ENCODE measurements at regions not wholly inside any gene's neighbourhood (a gene's known extent, or its start where the extent isn't known, plus 50 kb on each side); places are given as distances from the start of the nearest gene placed in this dataset.

DNA sequence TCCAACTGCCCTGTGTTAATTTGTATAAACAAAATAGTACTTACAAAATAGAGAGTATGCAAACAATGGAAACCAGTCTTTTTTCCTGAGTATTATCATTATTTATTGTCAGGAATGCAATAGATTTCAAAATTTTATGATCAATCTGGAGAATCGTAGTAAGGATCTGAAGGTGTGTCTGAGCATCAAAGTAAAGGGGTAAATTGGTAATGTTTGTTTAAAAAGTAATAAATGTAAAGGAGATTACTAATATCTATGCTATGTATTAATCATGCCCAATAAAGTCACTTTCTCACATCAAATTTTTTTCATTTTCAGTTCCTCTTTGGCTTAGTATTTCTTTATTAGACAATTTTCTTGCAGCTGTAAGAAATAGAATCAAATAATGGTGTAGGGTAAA is 1507.1 kb upstream of the PCDH7 start:
- no peak for ATAC-seq
- no peaks in the 10 kb centered on the region for H3K36me3 ChIP-seq (ENCODE audit: control insufficient read depth in 2 of 2, insufficient read depth in 2 of 2, low read length in 1 of 2)
- ChIA-PET SMC1A (ENCODE audit: uncharacterized antibody, unreplicated experiment) (no interaction called here), CTCF (no interaction called here), POLR2A (no interaction called here), RAD21 (ENCODE audit: unreplicated experiment) (no interaction called here)
- no peaks in the 10 kb centered on the region for H3K27me3 ChIP-seq (replicated peaks in 1 of 2; ENCODE audit: control insufficient read depth in 2 of 2, insufficient read depth in 2 of 2, low read length in 1 of 2)
- in situ Hi-C loops (cut with MboI) (no loop called here), intact Hi-C loops (cut with micrococcal nuclease; ENCODE audit: unreplicated experiment) (no loop called here)
- no peak overlapping the region for H3K9ac ChIP-seq (ENCODE audit: control insufficient read depth, insufficient read depth, low read length)
- 6% methylated on average over 1 of the region's 1 CpG for WGBS (ENCODE audit: insufficient coverage, insufficient replicate concordance, low lambda C conversion rate, missing lambda C conversion rate)
- no peak for TF ChIP-seq SREBF2 (IDR thresholded peaks at IDR 0.05; ENCODE audit: low read length)
- no peak for TF ChIP-seq MTA3 (IDR thresholded peaks at IDR 0.05; ENCODE audit: borderline replicate concordance, low read length)
- TF ChIP-seq NR2C2 (IDR thresholded peaks at IDR 0.05; ENCODE audit: borderline replicate concordance, control insufficient read depth, insufficient read length, low read depth) = no peak
- no peak for TF ChIP-seq SUPT20H (IDR thresholded peaks at IDR 0.05; ENCODE audit: borderline replicate concordance, control insufficient read depth, low read depth, low read length)
- no peak for TF ChIP-seq NRF1 (conservative IDR thresholded peaks at IDR 0.05; ENCODE audit: low read depth, low read length)
- no peak for TF ChIP-seq USF1 (IDR thresholded peaks at IDR 0.05; ENCODE audit: borderline replicate concordance, extremely low read length, insufficient read depth, low read depth, low read length)
- no peak overlapping the region for H3K4me2 ChIP-seq (ENCODE audit: control insufficient read depth, insufficient read depth)
- H2AFZ ChIP-seq (ENCODE audit: control insufficient read depth, low read depth, low read length) = no peak overlapping the region
- BruUV-seq (replicated peaks) = no TSS peak
- no peaks in the 10 kb centered on the region for H3K9me3 ChIP-seq (replicated peaks; ENCODE audit: control insufficient read depth, insufficient read depth, low read length)
- H3K4me3 ChIP-seq = no peak overlapping the region
- no peaks in the 10 kb centered on the region for H3K4me1 ChIP-seq (ENCODE audit: control insufficient read depth, insufficient read depth, low read length)
- no peaks in the 10 kb centered on the region for H3K79me2 ChIP-seq (ENCODE audit: control insufficient read depth, insufficient read depth, low read length)
- no peak for DNase-seq (ENCODE audit: low read depth, low spot score)
- H4K20me1 ChIP-seq (ENCODE audit: control insufficient read depth, insufficient read depth) = no peaks in the 10 kb centered on the region
- FAIRE-seq = no peak
- H3K27ac ChIP-seq (ENCODE audit: control insufficient read depth, insufficient read depth) = no peak overlapping the region

GRCh38 chr4:29220761-29221160 is 1499.4 kb upstream of the PCDH7 start:
- no peak overlapping the region for H3K4me2 ChIP-seq (ENCODE audit: control insufficient read depth, insufficient read depth)
- ATAC-seq = no peak
- WGBS (ENCODE audit: insufficient coverage, insufficient replicate concordance, low lambda C conversion rate, missing lambda C conversion rate) = 0% methylated on average over 1 of the region's 1 CpG

More at GRCh38 chr4:29220761-29221160, 1499.4 kb upstream of the PCDH7 start:
- SMC1A ChIA-PET (ENCODE audit: uncharacterized antibody, unreplicated experiment) = no interaction called here
- no TSS peak for BruUV-seq (replicated peaks)
- no peaks in the 10 kb centered on the region for H4K20me1 ChIP-seq (ENCODE audit: control insufficient read depth, insufficient read depth)
- H3K4me3 ChIP-seq = no peak overlapping the region
- no peak overlapping the region for H3K9ac ChIP-seq (ENCODE audit: control insufficient read depth, insufficient read depth, low read length)
- no peaks in the 10 kb centered on the region for H3K36me3 ChIP-seq (ENCODE audit: control insufficient read depth in 2 of 2, insufficient read depth in 2 of 2, low read length in 1 of 2)
- POLR2A ChIA-PET = no interaction called here
- FAIRE-seq = no peak
- CTCF ChIA-PET = no interaction called here
- no peak for DNase-seq (ENCODE audit: low read depth, low spot score)
- intact Hi-C loops (cut with micrococcal nuclease; ENCODE audit: unreplicated experiment) (no loop called here), in situ Hi-C loops (cut with MboI) (no loop called here)
- no peaks in the 10 kb centered on the region for H3K79me2 ChIP-seq (ENCODE audit: control insufficient read depth, insufficient read depth, low read length)
- TF ChIP-seq ZNF622 (IDR thresholded peaks at IDR 0.05) (no peak), ZBTB4 (CRISPR knock-in tag; IDR thresholded peaks at IDR 0.05) (no peak)
- H3K9me3 ChIP-seq (replicated peaks; ENCODE audit: control insufficient read depth, insufficient read depth, low read length) = no peaks in the 10 kb centered on the region
- no peaks in the 10 kb centered on the region for H3K4me1 ChIP-seq (ENCODE audit: control insufficient read depth, insufficient read depth, low read length)
- H3K27me3 ChIP-seq (replicated peaks in 1 of 2; ENCODE audit: control insufficient read depth in 2 of 2, insufficient read depth in 2 of 2, low read length in 1 of 2) = no peaks in the 10 kb centered on the region
- H2AFZ ChIP-seq (ENCODE audit: control insufficient read depth, low read depth, low read length) = no peak overlapping the region
- no peak overlapping the region for H3K27ac ChIP-seq (ENCODE audit: control insufficient read depth, insufficient read depth)
- RAD21 ChIA-PET (ENCODE audit: unreplicated experiment) = no interaction called here

Data from GM12878 (cell line).